Karpas-422 (cell line): ENCODE measurements at regions not wholly inside any gene's neighbourhood (a gene's known extent, or its start where the extent isn't known, plus 50 kb on each side); places are given as distances from the start of the nearest gene placed in this dataset.

Experiments
- DNase-seq: peaks from one replicate; pipeline ENCODE4 v3.0.0-alpha.2; 2015
- H2AFZ ChIP-seq: fragments of 200-600 bp; sonication (generic); 2 replicates; pipeline ENCODE4 v1.6.1; 2014; ENCODE audit warnings: antibody characterized with exemption, low read length, mixed read lengths
- H3K27ac ChIP-seq: fragments of 200-600 bp; sonication (generic); 2 replicates; pipeline ENCODE4 v1.5.1; 2014; ENCODE audit warnings: mild to moderate bottlenecking, low read length, moderate library complexity
- H3K27me3 ChIP-seq: fragments of 200-600 bp; sonication (generic); 2 replicates; pipeline ENCODE4 v1.6.1; 2014; ENCODE audit warnings: low read length, mixed read lengths
- H3K36me3 ChIP-seq: fragments of 200-600 bp; sonication (generic); 2 replicates; pipeline ENCODE4 v1.6.1; 2014; ENCODE audit warnings: low read length, mixed read lengths; ENCODE audit not compliant: insufficient read depth
- H3K4me1 ChIP-seq: fragments of 200-600 bp; sonication (generic); 2 replicates; pipeline ENCODE4 v1.6.1; 2014; ENCODE audit warnings: mild to moderate bottlenecking, low read length, mixed read lengths
- H3K4me2 ChIP-seq: fragments of 200-600 bp; sonication (generic); 2 replicates; pipeline ENCODE4 v1.6.1; 2014; ENCODE audit warnings: low read length, low read depth, mild to moderate bottlenecking; ENCODE audit not compliant: poor library complexity, severe bottlenecking
- H3K4me3 ChIP-seq: fragments of 200-600 bp; sonication (generic); 2 replicates; pipeline ENCODE4 v1.5.1; 2014; ENCODE audit warnings: mild to moderate bottlenecking, antibody characterized with exemption, low read length, mixed read lengths
- H3K79me2 ChIP-seq: fragments of 200-600 bp; sonication (generic); 2 replicates; pipeline ENCODE4 v1.6.1; 2014; ENCODE audit warnings: mild to moderate bottlenecking, low read length, mixed read lengths
- H3K9ac ChIP-seq: fragments of 200-600 bp; sonication (generic); 2 replicates; pipeline ENCODE4 v1.6.0; 2014; ENCODE audit warnings: low read length
- H3K9me2 ChIP-seq: fragments of 200-600 bp; sonication (generic), shearing (Covaris generic); replicated peaks from 2 replicates; pipeline ENCODE4 v1.6.0; 2014; ENCODE audit warnings: mild to moderate bottlenecking, low read length, moderate library complexity; ENCODE audit not compliant: insufficient read depth
- H3K9me3 ChIP-seq: fragments of 300-700, 200-600 bp; sonication (generic); 2 replicates; pipeline ENCODE4 v1.6.1; 2014; ENCODE audit warnings: low read length, mixed read lengths
- H4K20me1 ChIP-seq: fragments of 200-600 bp; sonication (generic); 2 replicates; pipeline ENCODE4 v1.6.1; 2014; ENCODE audit warnings: mild to moderate bottlenecking, antibody characterized with exemption, low read length, low read depth; ENCODE audit not compliant: insufficient read depth

DNA sequence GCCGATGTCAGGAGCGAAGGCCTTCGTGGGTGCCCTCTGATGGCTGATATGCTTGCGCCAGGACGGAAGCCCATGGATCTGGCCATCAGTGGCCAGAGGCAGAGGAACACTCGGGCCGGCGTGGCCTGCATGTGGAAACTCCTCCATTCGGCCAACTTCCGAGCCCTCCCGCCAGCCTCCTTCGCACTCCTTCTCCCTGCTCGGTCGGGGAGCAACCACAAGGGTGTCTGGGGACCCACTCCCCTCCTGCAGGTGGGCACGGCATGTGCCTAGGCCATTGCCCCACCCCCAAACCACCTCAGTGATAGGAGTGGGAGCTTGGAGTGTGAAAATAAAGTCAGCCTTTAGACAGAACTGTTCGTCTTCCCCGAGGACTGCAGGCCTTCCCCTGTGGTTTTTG is 231.3 kb downstream of the BCL11B start:
- no peak overlapping the region for H3K9ac ChIP-seq
- no peaks in the 10 kb centered on the region for H3K4me1 ChIP-seq
- no peaks in the 10 kb centered on the region; the same call in 1 of the 2 replicates for H3K9me3 ChIP-seq
- no peak for DNase-seq
- H3K27ac ChIP-seq: no peak overlapping the region
- H3K9me2 ChIP-seq: no peaks in the 10 kb centered on the region
- H3K79me2 ChIP-seq: no peaks in the 10 kb centered on the region
- H3K36me3 ChIP-seq: no peaks in the 10 kb centered on the region
- H3K4me2 ChIP-seq: no peak overlapping the region
- no peaks in the 10 kb centered on the region for H3K27me3 ChIP-seq
- H4K20me1 ChIP-seq: no peaks in the 10 kb centered on the region
- no peak overlapping the region for H2AFZ ChIP-seq
- no peak overlapping the region for H3K4me3 ChIP-seq

DNA sequence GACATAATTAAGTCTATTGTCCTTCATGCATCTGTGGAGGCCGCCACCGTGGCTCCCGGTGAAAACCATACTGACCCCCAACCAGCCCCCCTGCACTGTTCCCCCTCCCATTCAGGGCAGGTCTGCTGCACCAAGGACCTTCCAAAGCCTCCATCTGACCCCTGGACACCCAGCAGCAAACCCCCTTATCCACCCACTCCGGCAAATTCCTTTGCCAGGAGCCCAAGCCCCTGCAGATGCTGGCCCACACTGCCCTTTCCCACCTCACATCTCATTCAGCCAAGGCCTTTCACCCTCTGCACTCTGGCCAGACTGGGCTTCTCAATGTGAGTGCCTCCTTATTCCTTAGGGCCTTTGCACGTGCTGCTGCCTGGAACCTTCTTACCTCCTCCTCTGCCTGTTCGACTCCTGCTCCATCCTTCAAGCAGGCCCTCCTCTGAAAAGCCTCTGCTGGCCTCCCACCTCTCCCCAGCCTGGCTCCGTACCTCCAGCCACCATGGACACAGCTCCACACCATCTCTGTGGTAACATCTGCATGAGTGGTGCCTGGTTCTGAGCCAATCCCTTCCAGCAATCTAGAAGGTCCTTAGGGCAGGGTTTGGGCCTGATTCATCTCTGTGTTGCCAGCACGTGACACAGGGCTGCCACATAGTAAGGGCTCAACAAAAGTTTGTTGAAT is 230.7 kb downstream of the BCL11B start:
- Histone ChIP-seq H3K9me3 (no peaks in the 10 kb centered on the region; the same call in 1 of the 2 replicates), H3K79me2 (no peaks in the 10 kb centered on the region)

DNA sequence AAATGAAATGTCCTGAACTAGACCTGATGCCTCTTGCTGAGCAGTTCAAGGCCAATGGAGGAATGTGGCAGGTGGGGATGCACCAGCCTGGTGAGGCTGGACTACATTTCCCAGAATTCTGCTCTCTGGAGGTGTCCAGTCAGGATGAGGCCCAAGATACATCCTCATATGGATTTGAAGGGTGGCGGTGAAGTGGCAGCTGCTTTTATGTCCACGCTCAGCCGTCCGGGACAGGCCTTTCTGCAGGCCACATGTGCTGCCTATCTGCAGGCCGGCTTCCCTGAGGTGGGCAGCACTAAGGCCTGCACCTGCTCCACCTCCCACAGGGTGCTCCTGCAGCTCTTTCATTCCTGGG is 230.2 kb downstream of the BCL11B start:
- H4K20me1 ChIP-seq: no peaks in the 10 kb centered on the region
- H3K79me2 ChIP-seq: no peaks in the 10 kb centered on the region
- H2AFZ ChIP-seq: no peak overlapping the region
- H3K36me3 ChIP-seq: no peaks in the 10 kb centered on the region
- no peak overlapping the region for H3K27ac ChIP-seq
- DNase-seq: no peak
- no peak overlapping the region for H3K4me3 ChIP-seq
- no peaks in the 10 kb centered on the region for H3K27me3 ChIP-seq
- no peak overlapping the region for H3K4me2 ChIP-seq
- H3K4me1 ChIP-seq: no peaks in the 10 kb centered on the region
- H3K9ac ChIP-seq: no peak overlapping the region
- H3K9me3 ChIP-seq: no peaks in the 10 kb centered on the region; the same call in 1 of the 2 replicates
- H3K9me2 ChIP-seq: no peaks in the 10 kb centered on the region

More for the DNA sequence above, 230.7 kb downstream of the BCL11B start:
- H3K27me3 ChIP-seq: no peaks in the 10 kb centered on the region
- H3K9ac ChIP-seq: no peak overlapping the region
- no peaks in the 10 kb centered on the region for H3K36me3 ChIP-seq
- H3K4me1 ChIP-seq: no peaks in the 10 kb centered on the region
- no peak overlapping the region for H3K4me2 ChIP-seq
- H3K4me3 ChIP-seq: no peak overlapping the region
- H3K27ac ChIP-seq: no peak overlapping the region
- no peak overlapping the region for H2AFZ ChIP-seq
- H4K20me1 ChIP-seq: no peaks in the 10 kb centered on the region
- DNase-seq: no peak
- no peaks in the 10 kb centered on the region for H3K9me2 ChIP-seq

DNA sequence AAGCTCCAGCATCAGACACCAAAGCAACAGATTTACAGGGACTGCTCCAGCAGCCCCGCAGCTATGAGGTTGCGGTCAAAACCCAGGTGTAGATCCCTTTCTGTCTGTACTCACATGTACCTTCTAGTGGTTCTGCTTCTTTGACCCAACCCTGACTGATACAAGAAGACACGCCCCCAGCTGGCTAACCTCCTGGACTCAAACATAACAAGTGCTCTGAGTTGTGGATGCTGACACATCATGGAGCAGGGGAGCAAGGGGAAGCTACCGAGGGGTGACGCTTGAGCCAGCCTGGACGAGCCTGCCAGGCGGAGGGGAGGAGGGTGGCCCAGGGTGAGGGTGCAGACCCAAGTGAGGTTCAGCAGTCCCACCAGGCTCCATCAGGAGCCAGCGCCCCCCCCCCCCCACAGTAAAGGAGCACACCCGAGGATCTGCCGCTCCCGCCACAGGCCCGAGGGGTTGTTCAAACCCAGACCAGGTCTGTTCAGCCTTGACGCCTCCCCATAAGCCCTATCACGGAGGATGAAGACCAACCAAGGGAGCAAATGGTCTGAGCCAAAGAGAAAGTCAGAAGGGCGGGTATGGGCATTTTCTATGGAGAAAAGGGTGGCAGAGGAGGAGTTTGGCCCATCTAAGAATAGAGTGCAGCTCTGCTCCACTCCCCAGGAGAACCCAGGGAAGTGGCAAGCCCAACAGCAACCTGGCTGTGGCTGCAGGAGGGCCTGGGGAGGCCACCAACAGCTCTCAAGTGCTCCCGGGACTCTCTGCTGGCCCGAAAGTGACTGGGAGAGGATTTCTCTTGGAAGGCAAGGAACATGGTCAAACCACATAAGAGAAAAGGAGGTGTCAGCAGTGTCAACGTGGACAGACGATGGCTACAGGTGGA is 229.4 kb downstream of the BCL11B start:
- no peak overlapping the region for H3K4me3 ChIP-seq

DNA sequence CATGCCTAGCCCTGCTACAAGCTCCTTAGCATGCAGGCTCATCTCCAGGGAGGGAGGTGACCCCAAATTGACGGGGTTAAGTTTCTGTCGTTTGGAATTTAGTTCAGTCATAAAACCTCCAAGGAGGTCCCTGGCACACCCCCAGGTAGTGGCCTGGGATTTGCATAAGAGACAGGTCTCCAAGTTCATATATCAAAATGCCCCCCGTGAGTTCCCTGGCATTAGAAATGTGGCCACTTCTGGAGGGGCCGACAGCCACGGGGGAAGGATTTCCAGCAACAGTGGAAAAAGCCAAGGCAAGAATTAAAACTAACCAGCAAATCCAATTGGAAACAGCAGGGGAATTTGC is 228.8 kb downstream of the BCL11B start:
- H3K4me3 ChIP-seq: no peak overlapping the region
- no peaks in the 10 kb centered on the region for H3K27me3 ChIP-seq
- H3K79me2 ChIP-seq: no peaks in the 10 kb centered on the region
- no peak overlapping the region for H2AFZ ChIP-seq
- H3K9me2 ChIP-seq: no peaks in the 10 kb centered on the region
- H3K4me2 ChIP-seq: no peak overlapping the region
- no peaks in the 10 kb centered on the region for H3K4me1 ChIP-seq
- no peak for DNase-seq
- H3K9ac ChIP-seq: no peak overlapping the region
- H3K36me3 ChIP-seq: no peaks in the 10 kb centered on the region
- no peaks in the 10 kb centered on the region; the same call in 1 of the 2 replicates for H3K9me3 ChIP-seq
- no peak overlapping the region for H3K27ac ChIP-seq
- H4K20me1 ChIP-seq: no peaks in the 10 kb centered on the region

More for the DNA sequence above, 229.4 kb downstream of the BCL11B start:
- Histone ChIP-seq H3K9ac (no peak overlapping the region), H3K9me3 (no peaks in the 10 kb centered on the region; the same call in 1 of the 2 replicates), H3K9me2 (no peaks in the 10 kb centered on the region), H3K27me3 (no peaks in the 10 kb centered on the region), H4K20me1 (no peaks in the 10 kb centered on the region), H3K4me1 (no peaks in the 10 kb centered on the region), H3K36me3 (no peaks in the 10 kb centered on the region), H3K4me2 (no peak overlapping the region), H2AFZ (no peak overlapping the region), H3K79me2 (no peaks in the 10 kb centered on the region), H3K27ac (no peak overlapping the region)
- no peak for DNase-seq

DNA sequence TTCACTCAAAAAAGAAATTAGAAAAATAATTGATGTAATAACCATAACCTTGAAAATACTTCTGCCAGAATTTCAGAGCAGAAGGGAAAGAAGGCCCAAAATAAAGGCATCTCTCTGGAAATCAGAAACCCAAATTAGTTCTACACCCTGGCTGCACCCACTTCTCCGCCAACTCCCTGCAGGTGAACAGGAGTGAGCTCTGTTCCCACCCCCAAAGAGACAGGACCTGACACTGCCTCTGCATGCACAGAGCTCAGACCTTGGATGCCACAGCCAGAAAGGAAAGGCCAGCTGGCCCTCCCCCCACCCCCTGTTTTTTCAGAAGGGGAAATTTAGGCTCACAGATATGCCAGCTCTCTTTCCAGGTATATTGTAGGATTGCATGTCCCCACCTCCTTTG is 228.2 kb downstream of the BCL11B start:
- no peaks in the 10 kb centered on the region for H3K36me3 ChIP-seq
- no peak overlapping the region for H2AFZ ChIP-seq
- no peaks in the 10 kb centered on the region; the same call in 1 of the 2 replicates for H3K9me3 ChIP-seq
- no peak overlapping the region for H3K4me3 ChIP-seq
- no peaks in the 10 kb centered on the region for H3K9me2 ChIP-seq
- no peak overlapping the region for H3K27ac ChIP-seq
- no peak for DNase-seq
- no peaks in the 10 kb centered on the region for H4K20me1 ChIP-seq
- no peak overlapping the region for H3K9ac ChIP-seq
- H3K4me1 ChIP-seq: no peaks in the 10 kb centered on the region
- H3K79me2 ChIP-seq: no peaks in the 10 kb centered on the region
- H3K27me3 ChIP-seq: no peaks in the 10 kb centered on the region
- H3K4me2 ChIP-seq: no peak overlapping the region

DNA sequence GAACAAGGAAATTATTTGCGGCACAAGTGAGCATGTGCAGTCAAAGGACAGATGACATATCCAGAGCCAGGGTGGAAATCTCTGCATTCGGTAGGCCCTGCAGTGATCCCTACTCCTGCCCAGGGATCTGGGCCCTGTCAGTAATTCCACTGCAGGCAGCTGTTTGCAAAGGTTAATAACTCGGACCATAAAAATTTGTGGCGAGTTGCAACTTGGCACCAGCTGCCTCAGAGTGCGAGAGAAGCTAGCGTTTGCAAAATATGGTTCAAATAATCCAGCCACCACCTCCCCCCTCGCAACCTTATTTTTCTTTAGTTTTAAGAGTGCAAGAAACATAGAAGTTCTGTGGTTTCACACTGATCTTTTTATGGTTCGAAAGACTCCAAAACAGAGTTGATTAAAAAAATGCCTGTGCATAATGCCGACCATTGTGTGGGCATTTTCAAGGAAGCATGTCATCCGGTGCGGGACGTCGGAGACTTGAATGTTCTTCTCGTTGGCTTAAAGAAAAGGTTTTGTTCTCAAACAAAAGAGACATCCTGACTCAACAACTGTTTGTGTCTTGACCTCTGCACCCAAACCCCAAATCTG is 224.5 kb downstream of the BCL11B start:
- Histone ChIP-seq H3K4me2 (no peak overlapping the region), H3K9me3 (peaks cover 13% of the 10 kb centered on the region), H4K20me1 (no peaks in the 10 kb centered on the region), H3K27ac (no peak overlapping the region), H3K4me3 (no peak overlapping the region), H3K9ac (no peak overlapping the region), H3K9me2 (no peaks in the 10 kb centered on the region), H3K27me3 (no peaks in the 10 kb centered on the region), H3K36me3 (no peaks in the 10 kb centered on the region), H2AFZ (no peak overlapping the region), H3K4me1 (no peaks in the 10 kb centered on the region), H3K79me2 (no peaks in the 10 kb centered on the region)
- no peak for DNase-seq

DNA sequence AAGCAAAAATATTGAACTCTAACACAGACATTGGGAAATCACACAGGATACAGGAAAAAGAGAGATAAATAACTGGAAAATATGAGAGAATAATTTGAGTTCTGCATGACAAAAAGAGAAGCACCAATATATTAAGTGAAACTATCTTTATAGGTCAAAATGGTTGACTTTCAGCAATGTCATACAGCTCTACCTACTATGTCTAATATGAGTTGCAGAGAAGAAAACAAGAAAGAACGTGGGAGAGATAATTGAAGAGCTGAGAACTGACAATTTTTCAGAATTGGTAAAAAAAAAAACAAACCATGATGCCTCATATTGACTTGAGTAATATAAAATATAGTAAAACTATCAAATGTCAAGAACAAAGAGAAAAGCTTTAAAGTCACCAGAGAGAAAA is 221.7 kb downstream of the BCL11B start:
- Histone ChIP-seq H3K36me3 (no peaks in the 10 kb centered on the region), H3K27me3 (no peaks in the 10 kb centered on the region), H3K4me1 (no peaks in the 10 kb centered on the region), H3K9me3 (peaks cover 14% of the 10 kb centered on the region), H4K20me1 (no peaks in the 10 kb centered on the region), H2AFZ (no peak overlapping the region), H3K9ac (no peak overlapping the region), H3K79me2 (no peaks in the 10 kb centered on the region), H3K4me3 (no peak overlapping the region), H3K4me2 (no peak overlapping the region), H3K27ac (no peak overlapping the region), H3K9me2 (no peaks in the 10 kb centered on the region)
- DNase-seq: no peak
